ENCODE measurements at regions not wholly inside any gene's neighbourhood (a gene's known extent, or its start where the extent isn't known, plus 50 kb on each side); places are given as distances from the start of the nearest gene placed in this dataset.

GRCh38 chr15:53331328-53332190 lies 427.9 kb downstream of the WDR72 start:
- Histone ChIP-seq H3K27ac (ENCODE audit: low read depth in 2 of 2, low read length in 1 of 2) (no peak overlapping the region), H3K27me3 (ENCODE audit: insufficient read depth) (no peaks in the 10 kb centered on the region), H3F3A (replicated peaks; ENCODE audit: insufficient read depth) (no peaks in the 10 kb centered on the region), H3K4me2 (no peak overlapping the region), H3K9ac (no peak overlapping the region), H3K4me3 (ENCODE audit: low read depth in 2 of 2, low read length in 1 of 2) (no peak overlapping the region), H3K4me1 (ENCODE audit: control insufficient read depth in 1 of 2, insufficient read depth in 2 of 2, low read depth in 1 of 2, low read length in 1 of 2) (no peaks in the 10 kb centered on the region), H3K79me2 (ENCODE audit: insufficient read depth) (no peaks in the 10 kb centered on the region), H3K36me3 (replicated peaks in 1 of 2; ENCODE audit: control insufficient read depth in 1 of 2, insufficient read depth in 2 of 2, low read length in 1 of 2) (no peaks in the 10 kb centered on the region), H2AFZ (ENCODE audit: low read depth) (no peak overlapping the region), H3K9me3 (no peaks in the 10 kb centered on the region), H3K9me2 (no peaks in the 10 kb centered on the region), H4K20me1 (ENCODE audit: insufficient read depth) (no peaks in the 10 kb centered on the region)
- TF ChIP-seq MAX (IDR thresholded peaks at IDR 0.05; ENCODE audit: low read depth) (no peak), NRF1 (IDR thresholded peaks at IDR 0.05; ENCODE audit: low read depth, low read length) (no peak), CHD2 (IDR thresholded peaks at IDR 0.05; ENCODE audit: low read length, partially characterized antibody) (no peak), MEF2A (IDR thresholded peaks at IDR 0.05; ENCODE audit: borderline replicate concordance, low read depth) (no peak), MXI1 (IDR thresholded peaks at IDR 0.05; ENCODE audit: low read depth, low read length) (no peak), FOXM1 (IDR thresholded peaks at IDR 0.05; ENCODE audit: low read depth) (no peak), CTCF (IDR thresholded peaks at IDR 0.05) (no peak), NFIC (IDR thresholded peaks at IDR 0.05; ENCODE audit: borderline replicate concordance) (no peak), EZH2phosphoT487 (IDR thresholded peaks at IDR 0.05; ENCODE audit: borderline replicate concordance, low read depth) (no peak), REST (IDR thresholded peaks at IDR 0.05; ENCODE audit: low read depth, low read length) (no peak), SMC3 (IDR thresholded peaks at IDR 0.05; ENCODE audit: low read depth, low read length) (no peak), PBX3 (IDR thresholded peaks at IDR 0.05) (no peak), TEAD4 (IDR thresholded peaks at IDR 0.05; ENCODE audit: borderline replicate concordance, insufficient read depth) (no peak), YY1 (IDR thresholded peaks at IDR 0.05; ENCODE audit: low read depth) (no peak), USF1 (IDR thresholded peaks at IDR 0.05; ENCODE audit: borderline replicate concordance, low read depth) (no peak), JUND (IDR thresholded peaks at IDR 0.05) (no peak)
- CTCF ChIA-PET: no interaction called here
- POLR2A ChIA-PET: no interaction called here
- 10% methylated on average over 3 of the region's 3 CpGs for WGBS (ENCODE audit: low lambda C conversion rate)
- no peak for DNase-seq

Measured in SK-N-SH (cell line).